Ishikawa (cell line): ENCODE measurements at regions not wholly inside any gene's neighbourhood (a gene's known extent, or its start where the extent isn't known, plus 50 kb on each side); places are given as distances from the start of the nearest gene placed in this dataset.

Experiments
- CEBPB ChIP-seq: IDR thresholded peaks from 2 replicates; pipeline ENCODE4 v1.6.1; 2012
- CREB1 ChIP-seq: IDR thresholded peaks from 2 replicates; pipeline ENCODE4 v1.6.1; 2012; ENCODE audit warnings: low read depth
- EGR1 ChIP-seq: IDR thresholded peaks from 2 replicates; pipeline ENCODE4 v1.6.1; 2012
- EP300 ChIP-seq: IDR thresholded peaks from 2 replicates; pipeline ENCODE4 v1.6.1; 2012; ENCODE audit warnings: borderline replicate concordance
- FOXM1 ChIP-seq: IDR thresholded peaks from 2 replicates; pipeline ENCODE4 v1.6.1; 2012; ENCODE audit warnings: low read depth, borderline replicate concordance
- NFIC ChIP-seq: IDR thresholded peaks from 2 replicates; pipeline ENCODE4 v1.6.1; 2012
- RAD21 ChIP-seq: IDR thresholded peaks from 2 replicates; pipeline ENCODE4 v1.6.1; 2012; ENCODE audit warnings: low read depth
- TAF1 ChIP-seq: IDR thresholded peaks from 2 replicates; pipeline ENCODE4 v1.6.1; 2012; ENCODE audit warnings: low read depth, mild to moderate bottlenecking
- TCF12 ChIP-seq: IDR thresholded peaks from 2 replicates; pipeline ENCODE4 v1.6.1; 2012; ENCODE audit warnings: low read depth
- TEAD4 ChIP-seq: IDR thresholded peaks from 2 replicates; pipeline ENCODE4 v1.6.1; 2012
- YY1 ChIP-seq: IDR thresholded peaks from 2 replicates; pipeline ENCODE4 v1.6.1; 2012; ENCODE audit warnings: low read depth
- ZBTB7A ChIP-seq: IDR thresholded peaks from 2 replicates; pipeline ENCODE4 v1.6.1; 2012; ENCODE audit warnings: low read depth
- TF ChIP-seq, protein P1 (sequence below): IDR thresholded peaks from 2 replicates; pipeline ENCODE4 v1.6.1; 2012
- TF ChIP-seq, protein P2 (sequence below): IDR thresholded peaks from 2 replicates; pipeline ENCODE4 v1.6.1; 2012; ENCODE audit warnings: low read depth, mild to moderate bottlenecking
- TF ChIP-seq, protein P3 (sequence below): IDR thresholded peaks from 2 replicates; pipeline ENCODE4 v1.6.1; 2012

DNA sequence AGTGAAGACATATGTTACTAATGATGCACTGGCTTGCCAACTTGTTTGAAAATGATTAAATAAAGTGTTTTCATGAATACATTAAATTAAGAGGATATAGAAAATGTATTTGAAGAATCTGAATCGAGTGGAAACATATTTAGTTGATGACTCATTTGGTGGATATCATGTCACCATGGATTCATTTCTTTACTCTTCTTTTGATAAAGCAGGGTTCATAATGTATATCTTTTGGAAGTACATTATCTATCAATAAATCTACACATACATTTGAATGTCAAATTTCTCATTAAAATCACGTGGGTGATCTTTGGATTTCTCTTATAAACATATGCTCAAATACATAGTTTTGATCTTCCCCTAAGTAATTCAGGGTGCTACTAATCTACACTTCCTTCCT, 1148.1 kb upstream of the ACO1 start:
- TF ChIP-seq, protein P1, sequence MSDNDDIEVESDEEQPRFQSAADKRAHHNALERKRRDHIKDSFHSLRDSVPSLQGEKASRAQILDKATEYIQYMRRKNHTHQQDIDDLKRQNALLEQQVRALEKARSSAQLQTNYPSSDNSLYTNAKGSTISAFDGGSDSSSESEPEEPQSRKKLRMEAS: no peak
- TF ChIP-seq FOXM1: no peak
- no peak for TF ChIP-seq CREB1
- no peak for TF ChIP-seq EP300
- TF ChIP-seq, protein P2, sequence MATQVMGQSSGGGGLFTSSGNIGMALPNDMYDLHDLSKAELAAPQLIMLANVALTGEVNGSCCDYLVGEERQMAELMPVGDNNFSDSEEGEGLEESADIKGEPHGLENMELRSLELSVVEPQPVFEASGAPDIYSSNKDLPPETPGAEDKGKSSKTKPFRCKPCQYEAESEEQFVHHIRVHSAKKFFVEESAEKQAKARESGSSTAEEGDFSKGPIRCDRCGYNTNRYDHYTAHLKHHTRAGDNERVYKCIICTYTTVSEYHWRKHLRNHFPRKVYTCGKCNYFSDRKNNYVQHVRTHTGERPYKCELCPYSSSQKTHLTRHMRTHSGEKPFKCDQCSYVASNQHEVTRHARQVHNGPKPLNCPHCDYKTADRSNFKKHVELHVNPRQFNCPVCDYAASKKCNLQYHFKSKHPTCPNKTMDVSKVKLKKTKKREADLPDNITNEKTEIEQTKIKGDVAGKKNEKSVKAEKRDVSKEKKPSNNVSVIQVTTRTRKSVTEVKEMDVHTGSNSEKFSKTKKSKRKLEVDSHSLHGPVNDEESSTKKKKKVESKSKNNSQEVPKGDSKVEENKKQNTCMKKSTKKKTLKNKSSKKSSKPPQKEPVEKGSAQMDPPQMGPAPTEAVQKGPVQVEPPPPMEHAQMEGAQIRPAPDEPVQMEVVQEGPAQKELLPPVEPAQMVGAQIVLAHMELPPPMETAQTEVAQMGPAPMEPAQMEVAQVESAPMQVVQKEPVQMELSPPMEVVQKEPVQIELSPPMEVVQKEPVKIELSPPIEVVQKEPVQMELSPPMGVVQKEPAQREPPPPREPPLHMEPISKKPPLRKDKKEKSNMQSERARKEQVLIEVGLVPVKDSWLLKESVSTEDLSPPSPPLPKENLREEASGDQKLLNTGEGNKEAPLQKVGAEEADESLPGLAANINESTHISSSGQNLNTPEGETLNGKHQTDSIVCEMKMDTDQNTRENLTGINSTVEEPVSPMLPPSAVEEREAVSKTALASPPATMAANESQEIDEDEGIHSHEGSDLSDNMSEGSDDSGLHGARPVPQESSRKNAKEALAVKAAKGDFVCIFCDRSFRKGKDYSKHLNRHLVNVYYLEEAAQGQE: no peak
- no peak for TF ChIP-seq EGR1
- TF ChIP-seq NFIC: no peak
- TF ChIP-seq TAF1: no peak
- no peak for TF ChIP-seq CEBPB
- TF ChIP-seq, protein P3, sequence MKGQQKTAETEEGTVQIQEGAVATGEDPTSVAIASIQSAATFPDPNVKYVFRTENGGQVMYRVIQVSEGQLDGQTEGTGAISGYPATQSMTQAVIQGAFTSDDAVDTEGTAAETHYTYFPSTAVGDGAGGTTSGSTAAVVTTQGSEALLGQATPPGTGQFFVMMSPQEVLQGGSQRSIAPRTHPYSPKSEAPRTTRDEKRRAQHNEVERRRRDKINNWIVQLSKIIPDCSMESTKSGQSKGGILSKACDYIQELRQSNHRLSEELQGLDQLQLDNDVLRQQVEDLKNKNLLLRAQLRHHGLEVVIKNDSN: no peak
- no peak for TF ChIP-seq YY1
- no peak for TF ChIP-seq TCF12
- TF ChIP-seq RAD21: no peak
- no peak for TF ChIP-seq TEAD4

DNA sequence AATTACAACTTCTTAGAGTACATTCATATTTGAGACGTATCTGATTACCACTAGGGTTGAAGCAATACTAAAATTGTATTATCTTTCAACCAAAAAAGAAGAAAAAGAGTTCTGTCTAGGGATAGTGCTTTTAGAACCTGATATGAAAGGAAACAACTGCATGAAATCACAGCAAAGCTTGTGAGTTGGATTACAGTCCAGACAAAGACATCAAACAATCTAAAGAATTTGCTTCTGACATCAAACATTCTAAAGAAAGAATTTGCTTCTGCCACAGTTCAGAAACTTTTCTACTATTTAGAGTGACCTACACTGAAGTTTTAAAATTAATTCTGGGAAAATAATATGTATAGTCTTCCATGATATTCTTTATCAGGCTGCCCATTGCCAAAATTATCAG, 1141.1 kb upstream of the ACO1 start:
- TF ChIP-seq, protein P1: no peak
- no peak for TF ChIP-seq TAF1
- TF ChIP-seq, protein P2: no peak
- TF ChIP-seq EGR1: no peak
- TF ChIP-seq TEAD4: no peak
- no peak for TF ChIP-seq CEBPB
- no peak for TF ChIP-seq NFIC
- no peak for TF ChIP-seq CREB1
- TF ChIP-seq, protein P3: no peak
- no peak for TF ChIP-seq RAD21
- TF ChIP-seq EP300: no peak
- no peak for TF ChIP-seq TCF12
- no peak for TF ChIP-seq ZBTB7A
- no peak for TF ChIP-seq YY1
- TF ChIP-seq FOXM1: no peak

DNA sequence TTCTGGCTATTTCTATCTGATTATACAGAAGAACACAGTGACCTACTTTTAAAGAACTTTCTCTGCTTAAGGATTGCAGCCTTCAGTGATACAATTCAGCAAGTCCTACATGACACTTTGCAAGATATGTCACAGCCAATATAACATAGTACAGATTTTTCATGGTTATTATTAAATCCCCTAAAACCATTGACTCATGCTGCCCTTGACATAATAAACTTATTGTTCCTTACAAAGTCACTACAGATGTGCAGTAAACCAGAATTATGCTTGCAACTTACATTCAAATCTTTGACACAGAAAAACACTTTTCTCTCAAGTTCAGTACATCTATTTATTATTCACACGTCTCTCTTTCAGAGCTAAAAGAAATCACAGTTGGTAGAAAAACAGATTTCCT, 1136.3 kb upstream of the ACO1 start:
- TF ChIP-seq TEAD4: no peak
- no peak for TF ChIP-seq ZBTB7A
- no peak for TF ChIP-seq FOXM1
- no peak for TF ChIP-seq NFIC
- TF ChIP-seq, protein P3: no peak
- TF ChIP-seq, protein P1: no peak
- no peak for TF ChIP-seq EP300
- TF ChIP-seq YY1: no peak
- no peak for TF ChIP-seq RAD21
- no peak for TF ChIP-seq TCF12
- TF ChIP-seq CEBPB: no peak
- no peak for TF ChIP-seq CREB1
- TF ChIP-seq, protein P2: no peak
- no peak for TF ChIP-seq EGR1
- TF ChIP-seq TAF1: no peak

DNA sequence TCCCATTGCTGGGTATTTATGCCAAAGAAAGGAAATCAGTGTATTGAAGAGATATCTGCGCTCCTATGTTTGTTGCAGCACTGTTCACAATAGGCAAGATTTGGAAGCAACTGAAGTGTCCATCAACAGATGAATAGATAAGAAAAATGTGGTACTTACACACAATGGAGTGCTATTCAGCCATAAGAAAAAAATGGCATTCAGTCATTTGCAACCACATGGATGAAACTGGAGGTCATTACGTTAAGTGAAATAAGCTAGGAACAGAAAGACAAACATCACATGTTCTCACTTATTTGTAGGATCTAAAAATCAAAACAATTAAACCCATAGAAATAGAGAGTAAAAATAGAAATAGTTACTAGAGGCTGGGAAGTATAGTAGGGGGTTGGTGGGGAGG, 1133.1 kb upstream of the ACO1 start:
- TF ChIP-seq TAF1 (no peak), CEBPB (no peak), EP300 (no peak), TCF12 (no peak), YY1 (no peak), ZBTB7A (no peak), TEAD4 (no peak), CREB1 (no peak)
- TF ChIP-seq, protein P2: no peak
- TF ChIP-seq, protein P3: no peak
- TF ChIP-seq, protein P1: no peak
